SHP77 (cell line): ENCODE measurements at regions not wholly inside any gene's neighbourhood (a gene's known extent, or its start where the extent isn't known, plus 50 kb on each side); places are given as distances from the start of the nearest gene placed in this dataset.
"Not testable (repeated sequence)": the region's sequence is repeated elsewhere in the genome, so short reads cannot be mapped to it uniquely, and the experiment has no call there.

Experiments used
- DNase-seq, 2 experiments: peaks; one replicate each; lab custom pipeline; 2025; lab: John Stamatoyannopoulos, UW

GRCh38 chr4:135032670-135033069 is 831.1 kb upstream of the PABPC4L start:
- no peak for DNase-seq

DNA sequence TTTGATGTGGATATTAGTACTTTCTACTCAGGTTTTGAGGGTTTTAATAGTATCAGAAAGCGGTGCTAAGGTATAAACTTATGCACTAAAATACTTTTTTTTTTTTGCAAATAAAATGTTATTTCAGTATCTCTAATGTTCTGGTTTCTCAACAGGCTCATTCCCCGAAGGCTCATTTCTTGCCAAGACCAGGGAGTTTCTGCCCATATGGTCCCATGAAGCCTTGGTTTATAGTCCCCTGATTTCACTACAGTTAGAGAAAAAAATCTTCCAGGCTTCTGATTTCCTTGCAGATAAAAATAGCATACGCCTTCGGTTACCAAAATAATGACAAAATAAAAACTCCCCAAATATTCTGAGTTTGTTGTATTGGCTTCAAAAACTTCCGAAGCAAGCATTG is 814.2 kb upstream of the PABPC4L start:
- no peak for DNase-seq

- no peak for DNase-seq
Measured at GRCh38 chr4:135007400-135007799, 805.8 kb upstream of the PABPC4L start.

DNA sequence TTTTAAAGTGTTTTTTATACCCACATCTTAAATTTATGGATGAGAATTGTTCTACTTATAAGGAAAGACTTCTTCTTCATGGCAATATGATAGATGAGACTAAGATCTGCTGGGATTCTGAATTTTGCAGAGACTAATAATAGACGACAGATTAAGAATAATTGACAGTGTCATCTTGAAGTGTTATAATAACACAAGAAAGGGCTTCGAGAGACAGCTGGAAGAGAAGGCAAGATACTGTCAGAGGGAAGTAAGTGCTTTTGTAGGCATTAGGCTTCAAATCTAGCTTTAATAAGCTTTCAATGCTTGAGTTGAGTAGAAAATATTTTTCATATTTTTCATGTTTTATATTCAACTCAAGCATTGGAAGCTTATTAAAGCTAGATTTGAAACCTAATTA is 797.6 kb upstream of the PABPC4L start:
- no peak for DNase-seq

- DNase-seq: no peak
Measured at GRCh38 chr4:134961963-134962362, 760.4 kb upstream of the PABPC4L start.

DNA sequence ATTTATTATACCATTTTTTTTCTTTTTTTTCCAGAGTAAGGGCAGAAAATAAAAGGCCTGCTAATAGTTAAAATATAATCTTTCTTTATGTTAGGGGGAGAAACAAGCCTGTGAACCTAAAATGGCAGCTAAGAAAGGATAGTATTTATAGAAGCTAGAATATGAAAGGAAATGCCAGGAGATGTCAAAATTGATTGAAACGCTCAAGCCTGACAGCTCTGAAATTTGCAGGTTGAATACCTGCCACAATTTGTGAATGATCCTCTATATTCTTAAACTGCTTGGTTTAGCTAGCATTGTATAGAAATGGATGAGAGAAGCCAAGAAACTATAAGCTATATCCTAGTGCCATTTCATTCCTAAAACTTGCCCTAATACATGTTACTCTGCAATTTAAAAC is 757.3 kb upstream of the PABPC4L start:
- no peak for DNase-seq

DNA sequence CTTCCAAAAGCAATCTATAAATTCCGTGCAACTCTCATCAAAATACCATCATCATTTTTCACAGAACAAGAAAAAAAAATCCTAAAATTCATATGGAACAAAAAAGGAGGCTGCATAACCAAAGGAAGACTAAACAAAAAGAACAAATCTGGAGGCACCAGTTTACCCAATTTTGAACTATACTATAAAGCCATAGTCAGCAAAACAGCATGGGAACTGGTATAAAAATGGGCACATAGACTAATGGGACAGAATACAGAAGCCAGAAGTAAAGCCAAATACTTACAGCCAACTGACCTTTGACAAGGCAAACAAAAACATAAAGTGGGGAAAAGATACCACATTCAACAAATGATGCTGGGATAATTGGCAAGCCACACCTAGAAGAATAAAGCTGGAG is 753.5 kb upstream of the PABPC4L start:
- no peak for DNase-seq

DNA sequence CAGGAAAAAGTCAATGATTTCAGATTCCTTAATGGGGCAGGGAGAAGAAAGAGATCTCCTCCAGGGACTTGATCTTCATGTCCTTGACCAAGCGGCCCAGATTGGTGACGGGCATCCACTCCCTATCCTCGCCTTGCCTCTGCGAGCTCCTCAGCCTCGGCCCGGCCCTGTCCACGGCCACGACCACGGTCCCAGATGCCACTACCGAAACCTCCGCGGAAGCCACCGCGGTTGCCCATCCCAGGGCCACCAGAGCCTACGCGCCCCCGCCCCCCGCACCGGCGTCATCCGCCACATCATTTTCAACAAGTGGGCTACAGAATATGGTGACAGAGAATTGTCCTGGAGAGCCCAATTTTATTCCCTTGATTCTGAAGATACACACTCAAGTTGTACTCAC is 751.2 kb upstream of the PABPC4L start:
- no peak for DNase-seq

GRCh38 chr4:134952305-134952704 is 750.7 kb upstream of the PABPC4L start:
- DNase-seq: no peak

GRCh38 chr4:134948110-134948642 is 746.6 kb upstream of the PABPC4L start:
- no peak for DNase-seq

GRCh38 chr4:134944115-134944514 is 742.5 kb upstream of the PABPC4L start:
- no peak for DNase-seq

DNA sequence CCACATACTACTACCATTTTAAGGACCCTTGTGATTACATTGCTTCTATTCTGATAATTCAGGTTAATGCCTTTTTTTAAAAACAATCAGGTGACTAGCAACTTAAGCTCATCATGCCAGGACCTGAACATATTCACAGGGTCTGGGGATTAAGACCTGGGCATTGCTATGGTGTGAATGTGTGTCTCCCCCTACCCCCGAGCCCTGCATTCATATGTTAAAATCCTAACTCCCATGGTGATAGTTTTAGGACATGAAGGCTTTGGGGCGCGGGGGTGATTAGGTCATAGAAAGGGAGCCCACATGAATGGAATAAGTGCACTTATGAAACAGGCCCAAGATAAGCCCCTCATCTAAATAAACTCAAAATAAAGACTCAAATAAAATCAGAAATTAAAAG is 734.4 kb upstream of the PABPC4L start:
- no peak for DNase-seq

DNA sequence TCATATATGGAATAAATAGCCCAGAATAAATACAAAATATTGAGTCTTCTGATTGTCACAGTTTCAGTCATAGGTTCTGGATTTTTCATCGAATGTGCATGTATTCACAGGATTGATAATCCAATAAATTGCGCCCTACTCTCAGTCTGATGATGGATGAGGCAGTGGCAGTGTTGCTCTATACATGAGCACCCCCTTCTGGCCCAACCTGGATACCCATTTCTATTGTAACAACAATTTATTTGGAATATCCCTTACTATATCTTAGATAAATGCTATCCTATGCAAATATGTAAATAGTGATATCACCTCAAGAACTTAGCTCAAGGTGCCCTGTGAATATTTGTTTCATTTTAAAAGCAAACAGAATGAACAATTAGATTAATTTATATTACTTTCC is 733.7 kb upstream of the PABPC4L start:
- DNase-seq: no peak

DNA sequence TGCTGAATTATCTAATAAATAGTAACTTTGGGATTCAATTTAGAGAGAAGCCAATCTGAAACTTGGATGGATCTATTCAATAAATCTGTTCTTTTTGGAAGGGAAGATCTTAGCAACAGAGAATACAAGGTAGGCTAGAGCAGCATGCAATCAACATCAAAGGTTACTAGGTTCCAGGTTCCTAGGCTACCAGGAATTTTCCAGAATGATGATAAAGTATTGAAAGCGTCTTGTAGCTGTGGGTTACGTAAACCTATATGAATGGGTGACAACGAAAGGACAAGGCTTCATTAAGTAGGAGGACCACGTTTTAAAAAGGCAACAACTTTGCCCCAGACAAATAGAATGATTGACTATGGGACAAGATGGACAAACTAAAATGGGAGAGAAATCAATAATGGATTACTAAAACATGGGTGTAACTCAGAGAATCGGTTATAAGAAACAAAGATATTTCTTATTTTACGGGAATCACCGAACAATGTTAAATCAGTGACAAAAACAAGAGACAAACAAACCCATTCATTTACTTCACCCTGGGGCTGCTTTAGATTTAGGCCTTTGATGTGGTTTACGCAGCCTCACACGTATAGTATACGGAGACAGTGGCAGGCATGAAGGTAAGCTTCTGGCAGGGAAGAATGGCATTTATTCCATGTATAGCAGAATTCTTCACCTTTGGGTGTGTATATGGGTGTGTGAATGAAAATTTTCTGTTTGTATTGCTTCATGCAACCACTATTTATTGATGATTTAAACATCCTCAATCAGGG is 732.6 kb upstream of the PABPC4L start:
- no peak for DNase-seq

- DNase-seq: no peak
Measured at GRCh38 chr4:134915355-134915754, 713.8 kb upstream of the PABPC4L start.

DNA sequence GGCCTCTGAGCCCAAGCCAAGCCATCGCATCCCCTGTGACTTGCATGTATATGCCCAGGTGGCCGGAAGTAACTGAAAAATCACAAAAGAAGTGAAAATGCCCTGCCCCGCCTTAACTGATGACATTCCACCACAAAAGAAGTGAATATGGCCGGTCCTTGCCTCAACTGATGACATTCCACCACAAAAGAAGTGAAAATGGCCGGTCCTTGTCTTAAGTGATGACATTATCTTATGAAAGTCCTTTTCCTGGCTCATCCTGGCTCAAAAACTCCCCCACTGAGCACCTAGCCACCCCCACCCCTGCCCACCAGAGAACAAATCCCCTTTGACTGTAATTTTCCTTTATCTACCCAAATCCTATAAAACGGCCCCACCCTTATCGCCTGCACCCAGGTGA is 712.7 kb upstream of the PABPC4L start:
- DNase-seq: not testable (repeated sequence)

DNA sequence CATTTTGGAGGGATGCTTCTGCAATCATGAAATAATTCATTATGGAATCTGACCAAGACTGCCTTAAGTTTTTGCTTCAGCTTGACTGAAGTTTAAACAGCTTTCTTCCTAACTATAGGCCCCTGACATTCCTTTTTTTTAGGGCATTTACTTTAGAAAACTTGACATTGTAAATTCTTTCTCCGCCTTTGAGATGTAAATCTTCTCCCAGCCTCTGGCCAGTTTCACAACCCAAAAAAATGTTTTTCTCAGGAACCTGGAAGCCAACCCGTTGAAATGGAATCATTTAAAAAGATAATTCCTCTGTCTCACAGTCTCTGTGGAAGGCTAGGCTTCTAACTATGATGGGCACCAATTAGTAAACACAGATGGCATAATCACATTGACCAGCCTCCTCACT is 710.4 kb upstream of the PABPC4L start:
- DNase-seq: no peak

GRCh38 chr4:134906404-134907023 is 704.9 kb upstream of the PABPC4L start:
- DNase-seq: peak; percentile 3 to 5

DNA sequence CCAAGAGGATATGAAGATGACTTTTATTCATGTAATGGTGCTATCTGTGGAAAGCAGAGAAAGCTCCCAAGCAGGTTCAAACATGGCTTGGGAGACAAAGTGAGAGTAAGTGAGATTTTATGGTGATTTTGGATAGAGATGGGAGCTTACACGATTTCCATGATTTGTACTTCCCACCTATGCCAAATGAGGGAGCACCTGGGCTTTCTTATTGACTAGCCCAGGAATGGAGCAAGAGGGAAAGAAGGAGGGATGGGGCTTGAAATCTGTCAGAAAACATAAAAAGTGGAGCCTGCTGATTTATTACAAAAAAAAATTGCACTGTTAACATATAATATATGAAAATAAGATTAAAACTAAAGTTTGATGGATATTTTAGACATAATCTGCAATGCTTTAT is 703.5 kb upstream of the PABPC4L start:
- DNase-seq: no peak

DNA sequence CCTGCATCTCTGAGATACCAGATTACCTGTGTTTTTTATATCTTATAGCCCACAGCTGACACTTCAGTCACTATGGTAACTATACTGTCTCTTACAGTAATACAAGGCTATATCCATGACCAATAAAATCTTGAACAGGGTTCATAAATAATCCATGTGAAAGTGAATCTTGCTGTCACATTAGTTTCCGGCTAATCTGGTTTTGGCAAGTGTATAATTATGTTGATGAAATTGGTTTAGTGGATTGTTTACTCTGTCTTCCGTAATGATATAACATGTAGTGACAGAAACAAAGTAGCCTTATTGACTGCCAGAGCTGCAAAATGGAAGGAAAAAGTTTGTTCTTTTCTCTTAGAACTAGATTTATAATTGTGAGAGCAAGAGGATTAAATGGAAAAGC is 686.6 kb upstream of the PABPC4L start:
- DNase-seq: no peak

DNA sequence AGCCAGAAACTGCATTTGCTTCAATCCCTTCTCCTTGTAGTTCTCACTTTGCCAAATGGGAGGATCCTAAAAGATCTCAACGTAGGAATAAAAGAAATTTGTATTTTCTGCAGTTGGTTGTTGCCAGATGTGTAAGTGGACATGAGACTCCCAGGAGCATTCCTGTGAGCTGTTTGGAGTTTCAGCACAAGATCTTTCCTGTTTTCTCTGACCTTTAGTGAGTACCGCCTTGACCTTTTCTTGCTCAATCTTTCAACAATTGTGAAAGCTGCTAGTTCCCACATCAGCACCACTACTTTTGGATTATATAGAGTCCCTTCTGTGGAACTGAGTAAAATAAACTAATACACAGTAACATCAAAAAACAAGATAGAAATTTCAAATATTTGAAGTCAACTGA is 683.8 kb upstream of the PABPC4L start:
- DNase-seq: no peak

GRCh38 chr4:134883831-134884449 is 682.4 kb upstream of the PABPC4L start:
- DNase-seq: no peak

GRCh38 chr4:134879019-134879418 is 677.4 kb upstream of the PABPC4L start:
- DNase-seq: no peak
